HG03571 (cell line): ENCODE measurements at regions not wholly inside any gene's neighbourhood (a gene's known extent, or its start where the extent isn't known, plus 50 kb on each side); places are given as distances from the start of the nearest gene placed in this dataset.
"Not testable (repeated sequence)": the region's sequence is repeated elsewhere in the genome, so short reads cannot be mapped to it uniquely, and the experiment has no call there.

Source experiments
- ATAC-seq: cut with Tn5 transposase; IDR thresholded peaks from one replicate; pipeline ENCODE4 v1.9.1; 2021; ENCODE audit not compliant: unreplicated experiment

DNA sequence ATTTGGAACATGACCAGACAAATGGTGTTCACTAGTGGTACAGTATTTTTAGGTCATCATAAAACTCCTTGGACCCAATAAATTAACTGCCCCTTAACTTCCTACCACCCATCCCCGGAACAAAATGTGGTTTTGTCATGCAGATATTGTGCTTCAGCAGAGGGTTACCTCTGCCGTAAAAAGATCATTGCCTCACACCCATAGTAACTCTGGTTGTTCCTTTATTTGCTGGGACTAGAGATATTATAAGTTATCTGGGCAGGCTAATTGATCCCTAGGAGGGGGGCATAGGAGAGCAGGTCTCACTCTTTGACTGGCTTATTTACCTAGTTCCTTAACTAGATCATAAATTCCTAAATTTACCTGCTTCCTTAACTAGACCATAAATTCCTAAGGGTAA is 1343.9 kb upstream of the CHAC2 start:
- no peak for ATAC-seq

DNA sequence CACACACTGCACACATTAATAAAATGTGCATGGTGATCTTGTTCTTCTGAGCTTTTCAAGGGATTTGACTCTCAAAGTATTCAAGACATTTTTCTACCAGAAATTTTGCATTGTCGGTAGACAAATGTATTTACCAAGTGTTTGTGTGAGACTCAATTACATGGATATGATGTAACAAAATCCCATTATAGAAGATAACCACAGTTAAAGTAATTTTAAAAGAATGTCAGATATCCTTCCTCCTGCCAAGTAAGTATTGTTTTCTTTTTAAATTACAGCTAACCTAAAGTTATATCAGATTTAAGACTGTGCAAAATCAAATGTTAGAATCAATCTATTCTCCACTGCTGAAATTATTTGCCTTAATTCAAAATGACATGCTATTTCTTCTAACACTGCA is 1344.5 kb upstream of the CHAC2 start:
- ATAC-seq: no peak

DNA sequence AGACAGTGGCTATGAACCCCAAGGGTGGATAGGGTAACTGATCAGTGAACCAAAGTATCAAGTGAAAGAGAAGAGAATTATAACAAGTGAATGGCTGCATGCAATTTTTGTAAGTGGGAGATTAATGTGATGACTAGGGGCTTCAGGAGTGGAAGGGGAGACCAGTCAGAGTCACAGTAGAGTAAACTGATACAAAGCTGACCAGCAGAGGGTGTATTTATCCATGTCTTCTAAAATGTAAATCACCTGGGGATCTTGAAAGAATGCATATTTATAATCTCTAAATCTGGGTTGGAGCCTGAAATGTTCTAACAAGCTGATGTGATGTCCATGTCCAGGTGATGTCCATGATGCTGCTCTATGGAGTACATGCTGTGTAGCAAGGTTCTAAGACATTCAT is 1351.3 kb upstream of the CHAC2 start:
- no peak for ATAC-seq

DNA sequence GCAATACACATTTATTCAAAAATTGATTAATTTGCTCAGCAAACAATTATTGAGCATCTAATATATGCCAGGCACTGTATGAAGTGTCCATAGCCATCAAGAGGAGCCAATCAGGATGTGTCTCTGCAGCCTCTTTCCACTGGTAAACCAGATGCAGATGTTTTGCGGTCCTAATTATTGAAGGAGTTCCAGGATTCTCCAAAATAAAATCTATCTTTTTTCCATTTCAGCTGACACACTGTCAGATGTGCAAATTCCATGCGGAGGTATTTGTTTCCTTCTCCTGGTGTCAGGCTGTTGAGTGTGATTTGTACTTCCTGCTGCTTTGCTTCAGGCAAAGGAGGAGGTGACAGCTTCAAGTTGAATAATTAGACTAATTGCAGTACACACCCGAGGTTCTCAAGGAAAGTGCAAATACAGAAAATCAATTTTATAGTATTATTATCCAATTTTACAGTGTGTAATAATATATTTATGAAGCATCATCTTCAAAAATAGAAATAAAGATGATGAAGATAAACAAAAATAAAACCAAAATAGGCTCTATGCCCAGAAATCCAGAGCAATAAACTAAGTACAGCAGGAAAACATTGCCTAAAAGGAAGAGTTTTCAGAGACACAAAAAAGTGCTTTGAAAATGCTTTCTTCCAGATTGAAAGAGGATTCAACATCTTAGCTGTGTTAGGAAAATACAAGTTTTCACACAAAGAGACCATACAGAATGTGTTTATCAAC is 1352.9 kb upstream of the CHAC2 start:
- no peak for ATAC-seq

DNA sequence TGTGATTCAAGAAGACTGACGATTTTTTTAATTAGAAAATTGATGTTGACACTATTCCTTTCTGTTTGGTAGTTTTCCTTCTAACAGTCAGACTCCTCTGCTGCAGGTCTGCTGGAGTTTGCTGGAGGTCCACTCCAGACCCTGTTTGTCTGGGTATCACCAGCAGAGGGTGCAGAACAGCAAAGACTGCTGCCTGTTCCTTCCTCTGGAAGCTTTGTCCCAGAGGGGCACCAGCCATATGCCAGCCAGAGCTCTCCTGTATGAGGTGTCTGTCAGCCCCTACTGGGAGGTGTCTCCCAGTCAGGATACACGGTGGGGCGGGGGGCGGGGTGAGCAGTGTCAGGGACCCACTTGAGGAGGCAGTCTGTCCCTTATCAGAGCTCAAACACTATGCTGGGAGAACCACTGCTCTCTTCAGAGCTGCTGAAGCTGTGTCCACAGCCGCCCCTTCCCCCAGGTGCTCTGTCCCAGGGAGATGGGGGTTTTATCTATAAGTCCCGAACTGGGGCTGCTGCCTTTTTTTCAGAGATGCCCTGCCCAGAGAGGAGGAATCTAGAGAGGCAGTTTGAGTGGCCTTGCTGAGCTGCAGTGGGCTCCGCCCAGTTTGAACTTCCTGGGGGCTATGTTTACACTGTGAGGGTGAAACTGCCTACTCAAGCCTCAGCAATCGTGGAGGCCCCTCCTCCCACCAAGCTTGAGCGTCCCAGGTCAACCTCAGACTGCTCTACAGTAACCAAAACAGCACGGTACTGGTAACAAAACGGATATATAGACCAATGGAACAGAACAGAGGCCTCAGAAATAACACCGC is 1358.1 kb upstream of the CHAC2 start:
- not testable (repeated sequence) for ATAC-seq

DNA sequence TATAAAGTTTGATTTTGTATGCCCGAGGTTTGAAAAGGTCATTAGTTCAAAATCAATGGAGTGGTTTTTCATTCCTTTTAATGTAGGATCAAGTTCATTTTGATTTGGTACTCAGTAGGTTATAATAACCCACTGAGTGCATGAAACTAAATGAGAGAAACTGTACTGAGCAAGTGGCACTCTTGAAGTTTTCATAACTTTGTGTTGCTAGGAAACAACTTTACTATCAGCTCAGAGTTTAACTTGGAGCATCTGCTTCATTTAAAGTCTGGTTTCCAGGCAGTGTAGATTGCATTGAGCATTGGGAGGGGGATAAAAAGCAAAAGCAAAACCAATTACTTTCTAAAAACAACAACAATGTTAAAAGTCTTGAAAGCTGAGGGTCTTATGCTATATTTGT is 1361.6 kb upstream of the CHAC2 start:
- ATAC-seq: no peak

DNA sequence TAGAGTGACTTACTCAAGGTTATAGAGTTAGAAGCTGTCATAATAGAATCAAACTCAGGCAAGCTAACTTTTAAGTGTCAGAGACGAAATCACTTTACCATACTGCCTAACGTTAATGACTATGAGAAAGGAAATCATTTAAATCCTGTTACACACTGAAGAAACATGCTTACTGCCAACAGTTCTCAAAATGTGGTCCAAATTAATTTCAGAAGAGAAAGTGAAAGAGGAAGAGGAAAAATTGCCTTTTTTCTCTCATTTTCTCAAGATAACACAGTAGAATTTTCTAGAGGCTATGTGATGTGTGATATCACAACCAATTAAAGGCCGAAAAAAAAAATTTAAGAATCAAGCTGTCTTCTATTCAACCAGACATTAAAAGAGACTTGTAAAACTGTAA is 1362.7 kb upstream of the CHAC2 start:
- no peak for ATAC-seq

DNA sequence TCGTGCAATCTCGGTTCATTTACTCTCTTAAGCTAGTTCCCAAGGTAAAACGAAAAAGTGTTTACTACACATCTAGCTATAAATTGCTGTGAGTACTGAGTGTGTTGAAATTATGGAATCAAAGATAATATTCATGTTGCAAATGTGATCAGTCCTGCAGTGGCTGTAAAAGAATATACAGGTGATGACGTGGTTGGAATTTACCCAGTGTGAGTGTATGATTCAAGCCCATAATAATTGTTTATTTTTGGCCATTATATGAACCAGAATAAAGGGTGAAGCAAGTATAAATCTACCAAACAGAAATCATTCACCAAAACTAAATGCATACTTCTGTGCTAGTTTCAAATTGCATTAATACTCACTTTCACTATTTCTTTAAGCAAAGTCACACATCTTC is 1363.6 kb upstream of the CHAC2 start:
- ATAC-seq: no peak

DNA sequence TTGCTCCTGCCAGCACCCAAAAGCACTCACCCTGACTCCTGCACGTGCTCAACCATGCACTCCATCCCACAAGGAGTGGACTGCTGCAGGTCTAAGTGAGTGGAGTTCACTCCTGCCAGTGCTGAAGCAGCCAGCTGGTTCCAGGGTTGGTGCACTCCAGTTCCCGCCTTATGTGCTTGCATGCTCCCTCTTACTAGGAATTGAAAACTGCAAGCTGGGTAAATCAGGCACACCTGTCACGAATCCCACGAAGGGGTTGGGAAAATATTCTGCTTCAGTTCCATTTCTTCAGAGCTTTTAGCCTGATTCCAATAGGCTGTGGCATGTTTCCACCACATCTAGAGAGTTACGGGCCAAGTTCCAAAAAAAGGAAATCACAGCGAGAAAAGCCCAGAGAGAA is 1365.5 kb upstream of the CHAC2 start:
- ATAC-seq: no peak

DNA sequence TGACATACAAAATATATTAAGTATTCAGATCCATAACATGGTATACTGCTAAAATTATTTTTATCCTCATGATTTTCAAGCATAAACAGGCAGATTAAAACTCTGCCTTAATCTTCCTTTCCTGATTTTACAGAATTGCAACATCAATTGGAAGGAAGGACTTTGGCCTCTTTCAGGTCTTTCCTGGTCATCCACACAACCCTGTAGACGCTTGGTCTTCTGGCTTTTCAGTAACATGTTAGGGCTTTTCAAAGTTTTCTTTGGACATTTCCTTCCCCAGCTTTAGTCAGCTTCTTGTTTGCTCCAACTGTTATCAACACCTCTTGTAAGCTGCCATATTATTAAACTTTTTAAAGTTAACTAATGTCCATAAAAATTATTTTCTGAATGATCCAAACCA is 1364.9 kb upstream of the NRXN1 start:
- no peak for ATAC-seq

DNA sequence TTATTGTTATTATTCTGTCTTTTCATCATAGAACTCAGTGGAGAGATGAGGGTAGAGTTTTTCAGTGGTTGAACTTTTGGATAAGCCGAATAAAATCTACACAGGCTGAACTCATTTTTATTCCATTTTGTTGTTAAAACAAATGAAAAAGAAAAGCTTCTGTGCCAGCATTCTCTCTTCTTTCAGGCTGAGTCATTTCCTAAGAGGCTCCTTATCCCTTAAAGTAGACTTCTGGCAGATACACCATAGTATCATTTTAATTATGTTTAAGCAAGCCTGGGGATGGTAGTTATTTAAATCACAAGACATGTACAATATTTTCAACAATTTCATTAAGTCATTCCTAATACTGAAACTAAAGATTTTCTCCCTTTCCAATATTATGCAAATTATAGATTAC is 1364.0 kb upstream of the NRXN1 start:
- ATAC-seq: no peak

DNA sequence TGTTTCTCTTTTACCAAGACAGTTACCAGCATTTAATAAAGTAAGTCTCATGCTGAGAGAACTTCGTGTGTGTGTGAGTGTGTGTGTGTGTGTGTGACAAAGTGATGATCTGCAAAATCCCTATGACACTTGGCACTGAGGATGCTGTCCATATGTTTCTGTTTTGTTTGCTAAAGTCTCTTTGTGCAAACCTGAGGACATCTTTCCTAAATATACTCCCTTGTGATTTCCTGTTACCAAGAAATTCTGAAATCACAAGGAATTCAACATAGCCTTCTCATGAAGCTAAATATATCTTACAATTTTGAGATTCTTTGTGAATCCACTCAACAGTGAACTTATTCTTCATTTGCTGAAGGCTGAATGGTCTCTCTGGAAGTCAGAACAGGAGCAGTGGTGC is 1359.7 kb upstream of the NRXN1 start:
- ATAC-seq: no peak

DNA sequence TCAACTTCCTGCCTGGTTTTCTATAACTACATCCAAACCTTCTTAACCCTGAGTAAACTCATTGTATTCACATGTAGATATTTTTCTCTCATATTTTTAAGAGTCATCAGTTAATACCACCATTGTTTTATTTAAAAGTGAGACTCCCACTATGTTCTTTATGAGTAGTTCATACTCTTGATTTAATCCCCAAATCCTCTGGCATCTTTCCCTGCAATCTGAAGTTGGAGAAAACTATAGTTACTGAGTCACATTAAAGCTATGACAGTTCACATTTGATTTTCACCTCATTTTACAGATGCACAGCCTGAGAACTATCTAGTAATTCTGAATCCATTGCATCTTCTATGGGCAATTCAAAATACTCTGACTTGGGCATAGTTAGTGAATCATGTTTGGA is 1358.7 kb upstream of the NRXN1 start:
- ATAC-seq: no peak

DNA sequence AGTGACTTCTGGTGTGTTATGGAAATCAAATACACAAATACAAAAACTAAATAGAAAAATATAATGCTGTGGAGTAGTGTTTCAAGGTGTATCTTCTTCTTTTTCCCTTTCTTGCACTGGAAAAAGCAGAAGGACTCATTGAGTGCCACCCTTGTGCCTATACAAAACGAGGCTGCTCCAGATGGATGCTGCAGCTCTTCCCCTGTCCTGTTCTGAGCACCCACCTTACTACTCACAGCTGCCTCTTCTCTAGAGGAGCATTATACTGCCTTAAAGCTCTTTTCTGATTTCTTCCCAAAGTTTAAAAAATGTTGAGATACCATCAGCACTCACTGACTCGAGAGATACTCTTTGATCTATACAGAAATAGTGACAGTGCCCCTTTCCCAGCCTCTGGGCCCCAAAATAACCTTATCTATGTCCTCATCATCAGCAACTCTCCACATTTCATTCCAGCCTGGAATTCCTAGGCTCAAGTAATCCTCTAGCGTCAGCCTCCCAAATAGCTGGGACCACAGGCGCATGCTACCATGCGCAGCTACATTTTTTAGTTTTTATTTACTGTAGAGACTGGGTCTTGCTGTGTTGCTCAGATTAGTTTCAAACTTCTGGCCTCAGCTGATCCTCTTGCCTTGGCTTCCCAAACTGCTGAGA is 1356.1 kb upstream of the NRXN1 start:
- no peak for ATAC-seq

DNA sequence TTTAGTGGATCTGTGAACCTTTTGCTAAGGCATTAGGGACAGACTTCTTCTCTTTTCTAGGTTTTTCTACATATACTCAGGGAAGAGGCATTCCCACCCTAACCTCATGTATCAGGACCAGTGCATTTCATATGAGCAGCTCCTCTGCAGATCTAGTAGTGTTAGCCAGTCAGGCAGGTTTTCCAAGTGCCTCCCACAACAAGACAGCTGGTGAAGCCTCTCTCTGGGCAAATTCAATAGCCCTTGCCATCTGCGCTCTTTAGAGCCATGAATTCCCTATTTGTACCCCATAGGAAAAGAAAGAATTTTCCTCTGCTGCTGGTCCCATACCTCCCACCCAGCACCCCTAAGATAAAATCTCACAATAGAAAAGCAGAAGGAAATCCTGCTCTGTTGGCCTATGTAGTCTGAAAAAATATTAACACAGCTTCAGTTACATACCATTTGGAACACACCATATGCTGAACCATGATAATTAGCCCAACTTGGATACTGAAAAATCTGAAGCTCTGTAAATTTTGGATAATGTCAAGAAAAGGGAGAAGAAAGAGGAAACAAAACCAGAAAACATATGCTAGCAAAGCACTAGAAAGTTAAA is 1354.6 kb upstream of the NRXN1 start:
- ATAC-seq: no peak

DNA sequence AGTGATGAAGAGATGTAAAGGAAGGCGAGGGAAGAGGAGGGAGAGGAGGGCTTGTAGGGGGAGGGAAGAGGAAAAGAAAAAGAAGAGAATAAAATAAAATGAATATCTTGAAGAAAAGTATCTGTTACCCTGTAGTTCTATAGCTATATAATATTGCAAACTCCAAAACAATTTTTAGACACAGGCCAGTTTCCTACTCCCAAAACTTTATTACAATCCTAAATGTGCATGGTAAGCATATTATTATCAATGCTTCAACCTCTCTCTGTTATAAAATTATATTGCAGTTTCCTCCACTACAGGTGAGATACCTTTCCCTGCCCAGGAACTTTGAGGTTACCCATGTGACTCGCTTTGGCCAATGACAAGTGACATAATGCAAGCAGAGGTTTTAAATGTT is 1351.6 kb upstream of the NRXN1 start:
- ATAC-seq: no peak

DNA sequence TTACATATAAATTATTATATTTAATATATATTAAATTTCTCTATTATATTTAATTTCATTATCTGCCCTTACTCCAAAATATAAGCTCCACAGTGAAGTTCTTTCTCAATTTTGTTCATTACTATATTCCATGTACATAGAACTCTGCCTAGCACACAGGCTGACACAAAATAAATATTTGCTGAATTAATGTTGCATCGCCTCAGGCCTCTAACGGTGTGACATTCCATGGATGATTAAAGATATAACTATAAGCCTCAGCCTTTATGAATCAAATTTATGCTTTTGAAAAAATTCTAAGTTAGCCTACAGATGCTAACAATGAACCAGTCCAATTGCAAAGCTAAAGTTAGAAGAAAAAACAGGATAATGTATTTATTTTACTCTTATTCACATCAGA is 1337.2 kb upstream of the NRXN1 start:
- ATAC-seq: no peak

DNA sequence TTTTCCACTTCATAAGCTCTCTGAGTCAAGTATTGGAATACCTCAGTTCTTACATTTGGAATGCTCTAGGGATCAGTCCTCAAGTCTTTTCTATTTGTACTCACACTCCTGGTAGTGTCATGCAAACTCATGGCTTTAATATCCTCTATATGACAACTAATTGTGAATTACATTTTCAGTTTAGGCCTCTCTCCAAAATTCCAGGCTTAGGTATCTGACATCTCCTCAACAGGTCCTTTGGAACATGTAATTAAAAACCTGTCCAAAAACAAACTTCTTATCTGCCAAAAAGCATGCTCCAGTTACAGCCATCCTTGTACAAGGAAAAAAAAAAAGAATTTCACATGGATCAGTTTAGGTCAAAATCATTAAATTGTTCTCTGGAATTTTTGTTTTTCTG is 1336.2 kb upstream of the NRXN1 start:
- ATAC-seq: no peak

DNA sequence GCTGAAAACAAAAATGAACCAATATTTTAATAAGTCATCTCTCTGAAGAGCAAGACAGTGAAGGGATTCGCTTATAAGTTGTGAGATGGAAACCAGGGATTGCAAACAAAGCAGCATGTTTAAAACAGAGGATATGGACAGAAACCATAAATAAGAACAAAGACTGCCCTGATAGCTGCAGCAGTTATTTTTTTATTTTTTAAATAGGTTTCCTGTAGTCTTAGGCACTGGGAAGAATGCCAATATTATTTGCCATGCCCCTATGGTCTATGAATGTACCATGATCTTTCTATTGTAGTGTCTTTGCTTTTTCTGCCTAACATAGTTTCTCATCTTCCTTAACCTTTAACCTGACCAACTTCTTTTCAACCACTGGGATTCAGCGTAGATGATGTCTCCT is 1334.0 kb upstream of the NRXN1 start:
- ATAC-seq: no peak

DNA sequence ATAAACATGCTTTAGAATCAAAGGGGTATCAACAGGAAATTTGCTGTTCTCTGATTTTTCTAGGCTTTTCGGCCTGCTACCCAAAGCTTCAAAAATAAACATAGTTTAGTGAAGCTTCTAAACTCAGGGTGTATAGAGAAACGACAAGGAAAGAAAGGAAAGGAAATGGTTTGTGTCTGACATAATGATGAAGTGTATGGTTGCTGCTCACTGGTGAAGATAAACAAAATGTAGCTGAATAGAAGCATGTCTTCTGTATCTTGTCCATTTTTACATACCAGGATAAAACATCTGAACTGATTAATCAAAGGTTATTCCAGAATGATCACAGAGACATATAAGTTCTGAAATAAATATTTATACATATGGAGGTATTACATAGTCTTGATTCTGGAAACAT is 1324.6 kb upstream of the NRXN1 start:
- ATAC-seq: no peak

DNA sequence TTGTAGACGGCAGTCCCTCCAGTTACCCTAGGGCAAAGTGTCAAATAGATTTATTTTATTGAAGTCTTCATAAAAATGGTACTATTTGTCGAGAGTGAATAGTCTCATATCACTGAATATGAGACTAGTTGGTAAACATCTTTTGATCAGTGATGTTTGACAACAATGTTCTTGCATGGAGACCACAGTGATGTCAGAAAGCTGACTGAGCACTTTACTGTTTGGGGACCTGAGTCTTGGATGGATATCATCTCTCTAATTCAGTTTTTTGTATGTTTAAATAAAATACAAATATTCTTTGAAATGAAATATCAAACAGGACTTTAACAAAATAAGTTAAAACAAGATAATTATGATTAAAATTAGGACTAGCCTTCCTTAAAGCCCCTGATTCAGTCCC is 1315.4 kb upstream of the NRXN1 start:
- ATAC-seq: no peak

DNA sequence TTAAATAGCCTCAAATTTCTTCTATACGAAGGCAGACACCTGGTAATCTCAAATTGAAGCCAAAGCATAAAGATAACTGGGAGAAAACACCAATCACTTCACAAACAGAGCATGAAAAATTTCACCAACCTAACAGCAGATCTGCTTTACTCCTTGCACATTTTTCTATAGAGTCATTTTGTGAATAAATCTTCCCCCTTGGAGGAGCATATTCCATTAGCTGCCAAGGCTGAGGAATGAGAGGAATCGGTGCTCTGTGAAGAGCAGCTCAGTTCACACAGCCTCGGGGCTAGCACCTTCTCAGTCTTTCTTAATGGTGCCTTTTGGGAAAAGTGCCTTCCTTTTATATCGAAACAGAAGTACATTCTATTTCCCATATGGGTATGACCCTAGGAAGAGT is 1313.7 kb upstream of the NRXN1 start:
- ATAC-seq: no peak
